Activated CD8-positive, alpha-beta memory T cell treated with anti-CD3 and anti-CD28 coated beads for 36 hours (primary cell): ENCODE measurements at regions not wholly inside any gene's neighbourhood (a gene's known extent, or its start where the extent isn't known, plus 50 kb on each side); places are given as distances from the start of the nearest gene placed in this dataset.

Experiments
- CTCF ChIA-PET: fragments of 350-600 bp; sonication (Branson Sonifier 250); formaldehyde crosslinking; loops from one replicate; lab custom pipeline; 2021; ENCODE audit warnings: antibody characterized with exemption; lab: Charles Lee
- POLR2A ChIA-PET: fragments of 350-600 bp; sonication (Branson Sonifier 250); formaldehyde crosslinking; loops from one replicate; lab custom pipeline; 2021; ENCODE audit warnings: antibody characterized with exemption; lab: Charles Lee

- POLR2A ChIA-PET, result no interaction called here
- CTCF ChIA-PET, result no interaction called here
Measured at GRCh38 chr10:70964881-70965280, 76.5 kb upstream of the PCBD1 start.

- POLR2A ChIA-PET, result no interaction called here
- CTCF ChIA-PET, result no interaction called here
Measured at GRCh38 chr10:70965566-70965965, 77.2 kb upstream of the PCBD1 start.

DNA sequence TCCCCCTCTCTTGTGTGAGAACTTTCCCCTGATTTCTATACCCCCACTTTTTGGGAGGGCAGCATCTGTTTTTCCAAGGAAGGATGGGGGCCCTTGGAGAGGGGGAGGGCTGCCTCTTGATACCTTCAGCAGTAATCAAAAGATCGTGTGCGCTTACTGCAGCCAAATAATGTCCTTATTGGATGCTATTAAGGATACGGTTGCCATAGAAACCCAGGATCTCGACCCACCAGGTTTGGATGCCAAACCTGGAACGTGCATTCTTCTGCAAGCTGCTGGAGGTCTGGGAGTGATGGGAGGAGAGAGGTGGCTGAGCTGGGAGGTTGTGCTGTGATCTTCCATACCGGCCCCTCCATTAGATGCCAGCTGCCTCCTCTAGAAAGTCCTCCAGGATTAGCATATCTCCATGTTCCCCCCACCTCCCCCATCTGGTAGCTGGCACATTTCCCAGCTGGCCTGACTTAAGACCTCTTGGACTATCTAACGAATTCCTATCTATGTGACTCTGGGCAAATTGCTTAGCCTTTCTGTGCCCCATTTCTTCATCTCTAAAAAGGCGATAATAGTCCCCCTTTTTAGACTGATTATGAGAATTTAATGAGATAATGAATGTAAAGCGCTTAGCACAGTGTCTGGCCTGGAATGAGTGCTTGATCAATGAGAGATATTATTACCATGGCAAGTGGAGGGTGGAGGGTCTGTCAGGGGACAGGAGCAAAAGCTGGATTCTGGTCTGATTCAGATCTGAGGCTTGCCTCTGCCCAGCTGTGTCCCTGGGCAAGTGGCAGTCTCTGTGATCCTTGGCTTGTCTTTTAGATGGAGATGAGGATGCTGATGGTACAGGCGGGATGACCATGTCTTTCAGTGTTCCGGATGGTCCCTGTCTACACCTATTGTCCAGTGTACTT is 78.5 kb upstream of the PCBD1 start:
- ChIA-PET POLR2A (no interaction called here), CTCF (no interaction called here)

DNA sequence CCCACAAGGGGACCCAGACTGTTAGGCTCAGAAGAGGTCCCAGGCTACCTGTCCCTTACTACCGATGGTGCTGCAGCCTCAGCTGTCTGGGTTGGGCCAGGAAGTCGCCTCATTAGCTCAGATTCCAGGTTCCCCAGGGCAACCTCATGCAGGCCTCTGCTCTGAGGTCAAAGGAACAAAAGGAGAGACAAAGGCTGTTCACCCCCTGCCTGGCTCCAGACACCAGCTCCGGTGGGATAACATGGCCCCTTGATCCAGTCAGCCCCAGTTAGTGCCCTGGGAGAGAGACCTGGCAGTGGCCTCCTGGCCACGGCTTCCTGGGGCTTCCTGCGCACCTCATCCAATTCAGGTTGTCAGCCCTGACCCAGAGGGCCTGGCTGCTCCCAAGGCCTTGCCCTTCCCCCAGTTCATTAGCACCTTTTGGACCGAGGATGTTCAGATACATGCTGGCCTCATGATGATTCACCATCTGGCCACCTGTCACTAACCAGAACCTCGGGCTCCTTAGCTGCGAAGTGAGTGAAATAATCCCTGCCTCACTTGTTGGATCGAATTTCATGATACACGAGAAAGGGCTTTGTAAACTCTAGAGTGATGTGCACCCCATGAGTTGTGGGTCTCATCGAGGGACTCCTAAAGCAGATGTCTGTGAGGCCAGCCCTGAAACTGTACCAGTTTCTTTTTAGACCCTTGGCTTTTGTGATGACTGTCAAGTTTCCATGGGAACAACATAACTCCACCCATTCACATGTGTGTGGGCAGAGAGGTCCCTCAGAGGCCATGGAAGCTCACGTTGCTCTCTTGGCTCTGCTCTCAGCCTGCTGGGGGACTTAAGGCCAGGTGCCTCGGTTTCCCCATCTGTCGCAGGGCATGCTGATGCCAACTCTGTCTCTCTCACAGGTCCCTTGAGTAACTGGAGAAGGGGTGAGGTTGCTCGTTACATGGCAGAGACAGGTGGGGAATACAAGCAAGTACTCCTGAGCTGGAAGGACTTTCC is 79.5 kb upstream of the PCBD1 start:
- ChIA-PET POLR2A (no interaction called here), CTCF (interaction anchor here (1.6 kb wide), 1 partner anchor 13 kb away, joined by 4 read pairs; no protein-coding TSS in a partner anchor)

DNA sequence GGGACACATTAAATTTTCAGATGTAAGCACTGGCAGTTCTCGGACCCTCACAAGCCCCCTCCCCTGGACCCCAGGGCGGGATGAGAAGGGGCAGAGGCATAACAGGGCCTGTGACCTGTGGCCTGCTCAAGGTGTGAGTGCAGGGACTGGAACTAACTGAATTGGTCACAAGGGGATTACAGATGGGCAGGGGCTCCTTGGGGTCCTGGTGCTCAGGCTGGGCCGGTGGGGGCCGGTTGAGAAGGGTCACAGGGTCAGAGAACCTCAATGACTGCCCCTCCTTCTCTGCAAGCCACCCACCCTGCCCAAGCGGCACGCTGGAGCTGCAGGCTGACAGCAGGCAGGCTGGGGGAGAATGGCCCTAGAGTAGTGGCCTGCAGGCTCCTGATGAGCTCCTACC is 80.8 kb upstream of the PCBD1 start:
- POLR2A ChIA-PET, result no interaction called here
- CTCF ChIA-PET, result interaction anchor here (1.6 kb wide), 1 partner anchor 14 kb away, joined by 4 read pairs; no protein-coding TSS in a partner anchor

GRCh38 chr10:70970830-70971229 is 82.5 kb upstream of the PCBD1 start:
- ChIA-PET POLR2A (no interaction called here), CTCF (no interaction called here)

GRCh38 chr10:70973275-70973674 is 84.9 kb upstream of the PCBD1 start:
- POLR2A ChIA-PET, result no interaction called here
- CTCF ChIA-PET, result no interaction called here

GRCh38 chr10:70974351-70974901 is 86.1 kb upstream of the PCBD1 start:
- POLR2A ChIA-PET, result no interaction called here

GRCh38 chr10:70974920-70975319 is 86.6 kb upstream of the PCBD1 start:
- ChIA-PET POLR2A (no interaction called here), CTCF (no interaction called here)

More at GRCh38 chr10:70974351-70974901, 86.1 kb upstream of the PCBD1 start:
- CTCF ChIA-PET, result no interaction called here

DNA sequence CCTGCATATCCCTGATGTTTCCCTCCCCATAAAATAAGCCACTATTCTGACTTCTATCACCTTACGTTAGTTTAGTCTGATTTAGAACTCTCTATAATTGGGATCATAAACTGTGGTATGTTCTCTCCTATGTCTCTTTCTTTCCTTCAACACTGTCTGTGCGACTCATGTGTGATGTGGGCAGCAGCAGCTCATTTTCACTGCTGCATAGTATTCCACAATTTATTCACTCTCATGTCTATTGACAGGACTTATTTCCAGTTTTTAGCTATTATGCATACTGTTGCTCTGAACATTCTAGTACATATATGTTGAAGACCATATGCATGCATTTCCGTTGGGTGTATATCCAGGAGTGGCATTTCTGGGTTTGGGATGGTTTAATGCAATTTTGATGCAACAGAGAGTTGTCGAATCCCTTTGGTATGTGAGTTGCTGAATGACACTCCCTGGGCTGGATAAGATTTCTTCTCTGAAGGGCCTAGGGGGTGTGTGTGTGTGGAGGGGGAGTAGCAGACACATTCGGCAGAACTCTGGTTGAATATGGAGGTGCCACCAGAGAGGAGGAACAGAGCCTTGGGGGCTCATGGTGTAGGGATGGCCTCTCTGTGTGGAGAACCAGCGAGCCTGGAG is 87.8 kb upstream of the PCBD1 start:
- POLR2A ChIA-PET, result no interaction called here
- CTCF ChIA-PET, result no interaction called here

DNA sequence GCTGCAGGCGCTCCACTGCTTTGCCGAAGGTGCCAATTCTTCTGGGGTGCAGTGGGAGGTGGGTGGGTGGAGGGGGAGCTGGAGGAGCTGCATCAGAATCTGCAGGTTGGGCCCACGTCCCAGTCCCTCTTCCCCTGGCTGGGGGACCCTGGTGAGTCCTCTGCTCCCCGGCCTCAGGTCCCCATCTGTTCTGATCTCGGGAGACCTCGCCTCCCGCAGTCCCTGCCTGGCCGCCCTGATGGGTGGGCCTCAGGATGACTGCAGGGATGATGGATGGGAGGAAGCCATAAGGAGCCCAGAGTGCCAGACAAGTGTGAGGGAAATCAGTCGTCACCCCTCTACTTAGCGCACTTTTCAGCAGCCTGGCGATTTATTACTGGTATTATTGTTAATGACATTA is 89.3 kb upstream of the PCBD1 start:
- POLR2A ChIA-PET, result no interaction called here
- CTCF ChIA-PET, result no interaction called here

- POLR2A ChIA-PET, result no interaction called here
- CTCF ChIA-PET, result interaction anchor here (0.6 kb wide), 1 partner anchor 264 kb away, joined by 5 read pairs; no protein-coding TSS in a partner anchor
Measured at GRCh38 chr10:70978181-70978580, 89.8 kb upstream of the PCBD1 start.

DNA sequence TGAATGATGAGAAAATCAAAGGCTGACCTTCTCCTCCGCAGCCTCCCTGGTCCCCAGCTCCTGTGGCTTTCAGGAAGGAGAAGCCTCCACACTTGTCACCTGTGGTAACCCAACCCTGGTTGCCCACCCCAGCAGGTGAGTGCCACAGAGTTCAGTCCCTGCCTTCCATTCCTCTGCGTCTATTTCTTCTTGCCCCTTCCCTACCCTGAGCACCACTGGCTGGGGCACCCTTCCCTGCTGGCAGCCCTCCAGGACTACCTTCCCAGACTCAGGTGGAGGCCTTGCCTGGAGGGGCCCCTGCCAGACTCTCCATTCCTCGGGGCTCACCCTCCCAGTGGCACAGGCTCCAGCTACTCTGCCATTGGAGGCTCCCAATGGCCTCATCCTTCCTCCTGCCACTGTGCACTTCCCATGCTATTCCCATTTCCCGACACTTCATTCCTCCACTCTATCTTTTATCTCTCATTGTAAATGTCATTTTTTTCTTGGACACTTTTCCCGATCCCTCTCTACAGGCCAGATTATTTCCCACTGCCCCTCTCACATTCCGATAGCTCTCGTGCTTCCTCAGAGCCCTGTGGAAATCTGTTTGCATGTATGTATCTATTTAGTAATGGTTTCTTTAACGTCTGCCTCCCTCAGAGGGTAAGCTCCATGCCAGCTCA is 90.6 kb upstream of the PCBD1 start:
- CTCF ChIA-PET, result no interaction called here

GRCh38 chr10:70980687-70981086 is 92.3 kb upstream of the PCBD1 start:
- ChIA-PET CTCF (no interaction called here), POLR2A (interaction anchor here (0.6 to 0.8 kb wide), 2 partner anchors 240 to 328 kb away, joined by 3 to 4 read pairs; no protein-coding TSS in a partner anchor)

More for the DNA sequence above, 90.6 kb upstream of the PCBD1 start:
- POLR2A ChIA-PET, result no interaction called here

- CTCF ChIA-PET, result no interaction called here
- POLR2A ChIA-PET, result interaction anchor here (0.8 kb wide), 1 partner anchor 239 kb away, joined by 4 read pairs; no protein-coding TSS in a partner anchor
Measured at GRCh38 chr10:70981171-70981836, 92.9 kb upstream of the PCBD1 start.

- ChIA-PET POLR2A (no interaction called here), CTCF (no interaction called here)
Measured at GRCh38 chr10:70981936-70982335, 93.6 kb upstream of the PCBD1 start.

DNA sequence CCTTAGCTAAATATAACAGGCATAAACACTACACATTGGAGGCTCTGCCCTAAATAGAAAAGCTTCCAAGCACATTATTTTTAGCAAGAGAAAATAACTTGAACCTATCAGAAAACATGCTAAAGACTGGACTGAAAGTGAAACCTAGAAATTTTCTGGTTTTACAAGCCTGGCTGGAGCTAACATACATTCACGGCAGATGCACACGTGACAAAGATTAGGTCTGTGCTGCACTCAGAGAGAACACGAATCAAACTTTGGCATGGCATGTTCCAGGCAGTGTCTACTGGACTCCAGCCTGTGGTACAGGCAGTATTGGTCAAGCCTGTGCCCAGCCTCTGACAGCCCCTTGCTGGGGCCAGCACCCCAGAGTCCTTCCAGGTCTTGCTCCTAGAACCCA is 94.1 kb upstream of the PCBD1 start:
- ChIA-PET POLR2A (no interaction called here), CTCF (no interaction called here)
